HL-60 (cell line): ENCODE measurements at regions not wholly inside any gene's neighbourhood (a gene's known extent, or its start where the extent isn't known, plus 50 kb on each side); places are given as distances from the start of the nearest gene placed in this dataset.

Experiments used
- CTCF ChIP-seq: IDR thresholded peaks from one replicate; pipeline ENCODE4 v1.5.1; 2011; ENCODE audit warnings: low read length, control low read depth, inconsistent platforms; ENCODE audit not compliant: insufficient read depth
- POLR2AphosphoS5 ChIP-seq: IDR thresholded peaks from 2 replicates; pipeline ENCODE4 v1.6.1; 2012; ENCODE audit warnings: low read depth

- TF ChIP-seq CTCF (no peak), POLR2AphosphoS5 (no peak)
These were observed 431.2 kb downstream of the LPIN1 start for GRCh38 chr2:12177455-12178288.
